H1 (cell line): ENCODE measurements at regions not wholly inside any gene's neighbourhood (a gene's known extent, or its start where the extent isn't known, plus 50 kb on each side); places are given as distances from the start of the nearest gene placed in this dataset.

ENCODE experiments used
- CTCF ChIP-seq, 3 experiments: IDR thresholded peaks; 1 replicate in 2 of 3; 2 replicates in 1 of 3; pipeline versions ENCODE4 v1.5.1 to v1.6.1; 2011; ENCODE audit warnings: low read length in 3 of 3, mild to moderate bottlenecking in 3 of 3, inconsistent platforms in 2 of 3, low read depth in 1 of 3, moderate library complexity in 1 of 3; ENCODE audit not compliant: insufficient read depth in 1 of 3; ENCODE audit errors: control extremely low read depth in 1 of 3
- EGR1 ChIP-seq: IDR thresholded peaks from 2 replicates; pipeline ENCODE4 v1.6.1; 2011; ENCODE audit warnings: low read depth, low read length, borderline replicate concordance
- EP300 ChIP-seq, 2 experiments: IDR thresholded peaks; 1 replicate in 1 of 2; 2 replicates in 1 of 2; pipeline ENCODE4 v1.6.1; 2011 to 2012; ENCODE audit warnings: low read depth in 2 of 2, low read length in 2 of 2, mild to moderate bottlenecking in 2 of 2, borderline replicate concordance in 1 of 2, inconsistent platforms in 1 of 2, moderate library complexity in 1 of 2
- EZH2 ChIP-seq: fragments of 200-600 bp; sonication (generic); IDR thresholded peaks from 2 replicates; pipeline ENCODE4 v1.7.1; 2012; ENCODE audit warnings: low read depth, mild to moderate bottlenecking, moderate library complexity, low read length, inconsistent platforms; ENCODE audit not compliant: severe bottlenecking
- HDAC2 ChIP-seq, 2 experiments: fragments of 300-600 bp in 1 of 2; sonication (generic) in 1 of 2; IDR thresholded peaks; 2 replicates each; pipeline ENCODE4 v1.6.1; 2011 to 2012; ENCODE audit warnings: low read depth in 2 of 2, low read length in 2 of 2, mild to moderate bottlenecking in 2 of 2, moderate library complexity in 2 of 2, borderline replicate concordance in 1 of 2, inconsistent platforms in 1 of 2
- POLR2A ChIP-seq, 2 experiments: IDR thresholded peaks; 1 replicate in 1 of 2; 2 replicates in 1 of 2; pipeline ENCODE4 v1.6.1; 2011; ENCODE audit warnings: low read depth in 2 of 2, low read length in 2 of 2, mild to moderate bottlenecking in 2 of 2; ENCODE audit errors: control extremely low read depth in 1 of 2
- POLR2AphosphoS5 ChIP-seq: IDR thresholded peaks from 2 replicates; pipeline ENCODE4 v1.6.1; 2011; ENCODE audit warnings: low read depth, low read length
- RAD21 ChIP-seq, 2 experiments: IDR thresholded peaks in 1 of 2; conservative IDR thresholded peaks in 1 of 2; 2 replicates each; pipeline ENCODE4 v1.6.1; 2011; ENCODE audit warnings: low read depth in 2 of 2, low read length in 2 of 2, improper control_type of control experiment in 1 of 2, inconsistent platforms in 1 of 2, mild to moderate bottlenecking in 1 of 2, moderate library complexity in 1 of 2
- RFX5 ChIP-seq: IDR thresholded peaks from 2 replicates; pipeline ENCODE4 v1.6.1; 2011; ENCODE audit warnings: low read depth, low read length, improper control_type of control experiment, borderline replicate concordance
- RXRA ChIP-seq: IDR thresholded peaks from 2 replicates; pipeline ENCODE4 v1.6.1; 2011; ENCODE audit warnings: low read depth, mild to moderate bottlenecking, low read length, moderate library complexity; ENCODE audit not compliant: insufficient read depth
- TAF1 ChIP-seq: IDR thresholded peaks from 2 replicates; pipeline ENCODE4 v1.6.1; 2011; ENCODE audit warnings: mild to moderate bottlenecking, low read depth, low read length
- YY1 ChIP-seq: IDR thresholded peaks from 2 replicates; pipeline ENCODE4 v1.6.1; 2011; ENCODE audit warnings: low read depth, mild to moderate bottlenecking, low read length

- no peak for TF ChIP-seq CTCF (IDR thresholded peaks at IDR 0.05; ENCODE audit: control extremely low read depth in 1 of 3, insufficient read depth in 1 of 3, low read depth in 1 of 3, low read length in 3 of 3)
- no peak for TF ChIP-seq EZH2
- TF ChIP-seq POLR2A (IDR thresholded peaks at IDR 0.05; ENCODE audit: control extremely low read depth in 1 of 2, low read depth in 2 of 2, low read length in 2 of 2): no peak
- TF ChIP-seq TAF1: no peak
- TF ChIP-seq RAD21 (IDR thresholded peaks at IDR 0.05 in 1 of 2, conservative IDR thresholded peaks at IDR 0.05 in 1 of 2; ENCODE audit: low read depth in 2 of 2, low read length in 2 of 2): no peak
- TF ChIP-seq YY1: no peak
- TF ChIP-seq EGR1: no peak
- no peak for TF ChIP-seq EP300 (IDR thresholded peaks at IDR 0.05; ENCODE audit: borderline replicate concordance in 1 of 2, low read depth in 2 of 2, low read length in 2 of 2)
- no peak for TF ChIP-seq POLR2AphosphoS5
- TF ChIP-seq RFX5: no peak
- TF ChIP-seq HDAC2 (IDR thresholded peaks at IDR 0.05; ENCODE audit: borderline replicate concordance in 1 of 2, low read depth in 2 of 2, low read length in 2 of 2): no peak
- no peak for TF ChIP-seq RXRA
Measured at GRCh38 chr14:85159726-85160125, 370.2 kb upstream of the FLRT2 start.
